GM12878 (cell line): ENCODE measurements at regions not wholly inside any gene's neighbourhood (a gene's known extent, or its start where the extent isn't known, plus 50 kb on each side); places are given as distances from the start of the nearest gene placed in this dataset.

ENCODE experiments used
- ATAC-seq: fragments of 200-7000 bp; cut with Tn5 transposase; 3 replicates; pipeline ENCODE4 v1.9.1; 2020; ENCODE audit warnings: mild to moderate bottlenecking, moderate library complexity
- BruUV-seq: library from RNA; stranded (reverse); fragments of 400-500 nt; replicated peaks from 2 replicates; lab custom pipeline; 2021; lab: Mats Ljungman, UMichigan
- CTCF ChIA-PET: fragments of 300-600 bp; sonication (Branson Sonifier 250); formaldehyde crosslinking; extraction: SDS; loops from one replicate; lab custom pipeline; 2021; ENCODE audit warnings: inconsistent platforms; lab: Yijun Ruan, JAX
- POLR2A ChIA-PET: fragments of 350-600 bp; formaldehyde crosslinking; extraction: SDS; loops from one replicate; lab custom pipeline; 2021; ENCODE audit warnings: inconsistent platforms; lab: Charles Lee
- RAD21 ChIA-PET: fragments of 300-600 bp; sonication (Branson Sonifier 250); formaldehyde crosslinking; loops from one replicate; lab custom pipeline; 2023; ENCODE audit warnings: antibody characterized with exemption; ENCODE audit not compliant: unreplicated experiment; lab: Charles Lee
- SMC1A ChIA-PET: fragments of 300-600 bp; sonication (Branson Sonifier 250); formaldehyde crosslinking; loops from one replicate; lab custom pipeline; 2023; ENCODE audit not compliant: unreplicated experiment, uncharacterized antibody; lab: Charles Lee
- DNase-seq: peaks from one replicate; pipeline ENCODE4 v3.0.0-alpha.2; 2011; ENCODE audit warnings: low read depth, low spot score
- FAIRE-seq: peaks from 3 replicates; lab custom pipeline; 2011; peaks lifted over from hg19 to GRCh38; lab: Jason Lieb, UNC
- H2AFZ ChIP-seq: 2 replicates; pipeline ENCODE4 v1.6.0; 2011; ENCODE audit warnings: low read depth, low read length, control low read depth; ENCODE audit not compliant: control insufficient read depth
- H3K27ac ChIP-seq: 2 replicates; pipeline ENCODE4 v1.5.1; 2011; ENCODE audit warnings: control low read depth; ENCODE audit not compliant: control insufficient read depth, insufficient read depth
- H3K27me3 ChIP-seq, 2 experiments: replicated peaks in 1 of 2; 2 replicates each; pipeline versions ENCODE4 v1.6.0 to v1.6.1; 2011; ENCODE audit warnings: low read length in 1 of 2; ENCODE audit not compliant: control insufficient read depth in 2 of 2, insufficient read depth in 2 of 2
- H3K36me3 ChIP-seq, 2 experiments: 2 replicates each; pipeline ENCODE4 v1.5.1; 2011; ENCODE audit warnings: low read length in 1 of 2; ENCODE audit not compliant: control insufficient read depth in 2 of 2, insufficient read depth in 2 of 2
- H3K4me1 ChIP-seq: 2 replicates; pipeline ENCODE4 v1.6.1; 2011; ENCODE audit warnings: mild to moderate bottlenecking, low read length, moderate library complexity, mixed read lengths; ENCODE audit not compliant: control insufficient read depth, insufficient read depth
- H3K4me2 ChIP-seq: 2 replicates; pipeline ENCODE4 v1.6.0; 2011; ENCODE audit warnings: control low read depth; ENCODE audit not compliant: control insufficient read depth, insufficient read depth
- H3K4me3 ChIP-seq: fragments of 200-600 bp; sonication (generic); 2 replicates; pipeline ENCODE4 v1.5.1; 2016
- H3K79me2 ChIP-seq: 2 replicates; pipeline ENCODE4 v1.6.0; 2011; ENCODE audit warnings: low read length; ENCODE audit not compliant: control insufficient read depth, insufficient read depth
- H3K9ac ChIP-seq: 2 replicates; pipeline ENCODE4 v1.8.0; 2011; ENCODE audit warnings: low read length, control low read depth, mixed read lengths; ENCODE audit not compliant: control insufficient read depth, insufficient read depth
- H3K9me3 ChIP-seq: replicated peaks from 3 replicates; pipeline ENCODE4 v1.5.1; 2011; ENCODE audit warnings: mild to moderate bottlenecking, low read length; ENCODE audit not compliant: control insufficient read depth, insufficient read depth
- H4K20me1 ChIP-seq: 2 replicates; pipeline ENCODE4 v1.6.0; 2011; ENCODE audit not compliant: control insufficient read depth, insufficient read depth
- BACH1 ChIP-seq: fragments of 450-650 bp; IDR thresholded peaks from 2 replicates; pipeline ENCODE4 v1.6.1; 2017; ENCODE audit warnings: mild to moderate bottlenecking, borderline replicate concordance
- CBFB ChIP-seq: IDR thresholded peaks from 2 replicates; pipeline ENCODE4 v1.6.1; 2016; ENCODE audit warnings: antibody characterized with exemption, low read depth
- CBX3 ChIP-seq: fragments of 200-600 bp; sonication (generic); IDR thresholded peaks from 2 replicates; pipeline ENCODE4 v1.6.1; 2016; ENCODE audit warnings: low read depth, borderline replicate concordance
- EP300 ChIP-seq, 2 experiments: fragments of 150-350 bp in 1 of 2; IDR thresholded peaks; 2 replicates each; pipeline ENCODE4 v1.6.1; 2011 to 2012; ENCODE audit warnings: low read depth in 2 of 2, low read length in 2 of 2, borderline replicate concordance in 1 of 2, improper control_type of control experiment in 1 of 2, inconsistent platforms in 1 of 2; ENCODE audit not compliant: control insufficient read depth in 1 of 2
- FOXK2 ChIP-seq: fragments of 450-650 bp; IDR thresholded peaks from 2 replicates; pipeline ENCODE4 v1.6.1; 2017; ENCODE audit warnings: mild to moderate bottlenecking, moderate library complexity
- POLR2A ChIP-seq: IDR thresholded peaks from 2 replicates; pipeline ENCODE4 v1.6.1; 2011; ENCODE audit warnings: low read depth, mild to moderate bottlenecking, low read length
- POLR2AphosphoS2 ChIP-seq: IDR thresholded peaks from 2 replicates; pipeline ENCODE4 v1.6.1; 2011; ENCODE audit warnings: low read depth, mild to moderate bottlenecking, low read length, improper control_type of control experiment, moderate library complexity
- RAD21 ChIP-seq: IDR thresholded peaks from 2 replicates; pipeline ENCODE4 v1.6.1; 2011; ENCODE audit warnings: mild to moderate bottlenecking, low read depth, low read length, moderate library complexity; ENCODE audit not compliant: insufficient read depth
- RAD51 ChIP-seq: fragments of 450-650 bp; IDR thresholded peaks from 2 replicates; pipeline ENCODE4 v1.6.1; 2016; ENCODE audit warnings: moderate library complexity, mild to moderate bottlenecking, inconsistent platforms
- RELA ChIP-seq: fragments of 450-650 bp; IDR thresholded peaks from 2 replicates; pipeline ENCODE4 v1.8.0; 2014; ENCODE audit warnings: borderline replicate concordance; ENCODE audit not compliant: partially characterized antibody
- SMAD1 ChIP-seq: fragments of 450-650 bp; IDR thresholded peaks from 2 replicates; pipeline ENCODE4 v1.6.1; 2018; ENCODE audit warnings: mild to moderate bottlenecking, low read depth; ENCODE audit not compliant: partially characterized antibody
- TCF3 ChIP-seq: IDR thresholded peaks from 2 replicates; pipeline ENCODE4 v1.6.1; 2012; ENCODE audit warnings: low read depth, mild to moderate bottlenecking, low read length, borderline replicate concordance; ENCODE audit not compliant: insufficient read depth
- YY1 ChIP-seq: IDR thresholded peaks from 2 replicates; pipeline ENCODE4 v1.6.1; 2011; ENCODE audit warnings: low read depth, mild to moderate bottlenecking, low read length
- ZBTB40 ChIP-seq: fragments of 450-650 bp; IDR thresholded peaks from 2 replicates; pipeline ENCODE4 v1.6.1; 2016; ENCODE audit warnings: mild to moderate bottlenecking, moderate library complexity, borderline replicate concordance
- WGBS: methylation state at CpG from one replicate; pipeline ENCODE4 v1.1.6; 2016; ENCODE audit warnings: low lambda C conversion rate; ENCODE audit not compliant: insufficient replicate concordance, insufficient coverage; ENCODE audit errors: missing lambda C conversion rate; 5-methylcytosine and 5-hydroxymethylcytosine counted together
- in situ Hi-C: fragments of 300-500 bp; cut with MboI; formaldehyde crosslinking; loops from 9 replicates; pipeline ENCODE4 v1.14.3; 2018; ENCODE audit warnings: mixed read lengths
- intact Hi-C: fragments of 100-400 bp; cut with micrococcal nuclease; formaldehyde crosslinking; loops from one replicate; pipeline ENCODE4 v1.14.2; 2022; ENCODE audit not compliant: unreplicated experiment
- TF ChIP-seq, protein P1 (sequence below): IDR thresholded peaks from 2 replicates; pipeline ENCODE4 v1.6.1; 2011; ENCODE audit warnings: borderline replicate concordance, low read depth, mild to moderate bottlenecking, moderate library complexity, low read length; ENCODE audit not compliant: insufficient read depth, poor library complexity, severe bottlenecking
- TF ChIP-seq, protein P2 (sequence below): fragments of 450-650 bp; IDR thresholded peaks from 2 replicates; pipeline ENCODE4 v1.6.1; 2017; ENCODE audit warnings: mild to moderate bottlenecking

DNA sequence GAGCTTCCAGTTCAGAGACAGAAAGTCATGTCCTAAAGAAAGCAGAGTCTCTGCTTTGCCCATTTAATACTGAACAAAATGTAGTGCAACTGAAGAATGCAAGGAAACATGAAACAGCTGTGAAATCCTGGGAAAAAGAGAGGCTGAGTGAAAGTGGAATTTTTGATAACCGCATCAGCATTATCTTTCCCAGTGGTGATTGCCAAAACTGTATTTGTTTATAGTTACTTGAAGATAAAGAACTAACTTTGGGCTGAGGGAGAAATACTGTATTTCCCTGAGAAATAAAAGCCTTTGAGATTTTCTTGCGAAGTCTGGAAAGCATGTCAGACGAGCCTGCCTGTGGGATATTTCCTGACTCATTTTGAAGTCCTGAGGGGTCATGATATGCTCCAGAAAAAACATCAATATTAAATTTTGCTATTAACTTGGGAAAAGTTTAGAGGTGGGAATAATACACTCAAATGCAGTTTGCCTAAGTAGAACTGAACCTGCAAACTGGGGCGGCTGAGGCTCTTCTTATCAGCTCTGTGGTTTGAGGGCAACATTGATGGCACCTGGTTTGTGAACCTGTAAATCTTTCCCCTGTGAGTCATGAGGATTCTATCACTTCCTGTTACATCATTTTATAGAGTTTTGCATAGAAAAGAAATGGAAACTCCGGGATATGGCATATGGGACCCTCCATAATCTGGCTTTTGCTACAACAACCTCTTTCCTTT lies 855.3 kb downstream of the MCTP2 start:
- no peak for TF ChIP-seq CBX3
- TF ChIP-seq RAD21 = no peak
- no peak for TF ChIP-seq RELA
- no peak for TF ChIP-seq BACH1
- no peak for TF ChIP-seq FOXK2
- TF ChIP-seq, protein P1, sequence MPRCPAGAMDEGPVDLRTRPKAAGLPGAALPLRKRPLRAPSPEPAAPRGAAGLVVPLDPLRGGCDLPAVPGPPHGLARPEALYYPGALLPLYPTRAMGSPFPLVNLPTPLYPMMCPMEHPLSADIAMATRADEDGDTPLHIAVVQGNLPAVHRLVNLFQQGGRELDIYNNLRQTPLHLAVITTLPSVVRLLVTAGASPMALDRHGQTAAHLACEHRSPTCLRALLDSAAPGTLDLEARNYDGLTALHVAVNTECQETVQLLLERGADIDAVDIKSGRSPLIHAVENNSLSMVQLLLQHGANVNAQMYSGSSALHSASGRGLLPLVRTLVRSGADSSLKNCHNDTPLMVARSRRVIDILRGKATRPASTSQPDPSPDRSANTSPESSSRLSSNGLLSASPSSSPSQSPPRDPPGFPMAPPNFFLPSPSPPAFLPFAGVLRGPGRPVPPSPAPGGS = no peak
- no peak for TF ChIP-seq POLR2A
- TF ChIP-seq SMAD1 = no peak
- TF ChIP-seq POLR2AphosphoS2 = no peak
- TF ChIP-seq, protein P2, sequence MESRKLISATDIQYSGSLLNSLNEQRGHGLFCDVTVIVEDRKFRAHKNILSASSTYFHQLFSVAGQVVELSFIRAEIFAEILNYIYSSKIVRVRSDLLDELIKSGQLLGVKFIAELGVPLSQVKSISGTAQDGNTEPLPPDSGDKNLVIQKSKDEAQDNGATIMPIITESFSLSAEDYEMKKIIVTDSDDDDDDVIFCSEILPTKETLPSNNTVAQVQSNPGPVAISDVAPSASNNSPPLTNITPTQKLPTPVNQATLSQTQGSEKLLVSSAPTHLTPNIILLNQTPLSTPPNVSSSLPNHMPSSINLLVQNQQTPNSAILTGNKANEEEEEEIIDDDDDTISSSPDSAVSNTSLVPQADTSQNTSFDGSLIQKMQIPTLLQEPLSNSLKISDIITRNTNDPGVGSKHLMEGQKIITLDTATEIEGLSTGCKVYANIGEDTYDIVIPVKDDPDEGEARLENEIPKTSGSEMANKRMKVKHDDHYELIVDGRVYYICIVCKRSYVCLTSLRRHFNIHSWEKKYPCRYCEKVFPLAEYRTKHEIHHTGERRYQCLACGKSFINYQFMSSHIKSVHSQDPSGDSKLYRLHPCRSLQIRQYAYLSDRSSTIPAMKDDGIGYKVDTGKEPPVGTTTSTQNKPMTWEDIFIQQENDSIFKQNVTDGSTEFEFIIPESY = no peak
- no peak for TF ChIP-seq EP300 (IDR thresholded peaks at IDR 0.05; ENCODE audit: borderline replicate concordance in 1 of 2, control insufficient read depth in 1 of 2, low read depth in 2 of 2, low read length in 2 of 2)
- no peak for TF ChIP-seq YY1
- TF ChIP-seq ZBTB40 = no peak
- no peak for TF ChIP-seq CBFB
- TF ChIP-seq TCF3 = no peak
- no peak for TF ChIP-seq RAD51
- no peaks in the 10 kb centered on the region for H3K36me3 ChIP-seq
- RAD21 ChIA-PET = no interaction called here
- FAIRE-seq = no peak
- WGBS = 38% methylated on average over 5 of the region's 5 CpGs
- H3K4me1 ChIP-seq = no peaks in the 10 kb centered on the region
- intact Hi-C loops = no loop called here
- POLR2A ChIA-PET = no interaction called here
- H3K9me3 ChIP-seq = no peaks in the 10 kb centered on the region; the same call in 2 of the 3 replicates
- H3K4me2 ChIP-seq = no peak overlapping the region
- H3K4me3 ChIP-seq = no peak overlapping the region
- in situ Hi-C loops = no loop called here
- no peaks in the 10 kb centered on the region for H4K20me1 ChIP-seq
- no peaks in the 10 kb centered on the region for H3K79me2 ChIP-seq
- no peaks in the 10 kb centered on the region for H3K27me3 ChIP-seq
- CTCF ChIA-PET = no interaction called here
- no peak overlapping the region for H3K9ac ChIP-seq
- no TSS peak for BruUV-seq
- no peak for DNase-seq
- no peak overlapping the region for H2AFZ ChIP-seq
- ATAC-seq = no peak
- H3K27ac ChIP-seq = no peak overlapping the region
- SMC1A ChIA-PET = no interaction called here
